Liver (tissue), 8 donors: ENCODE measurements at regions not wholly inside any gene's neighbourhood (a gene's known extent, or its start where the extent isn't known, plus 50 kb on each side); places are given as distances from the start of the nearest gene placed in this dataset.

Experiments
- DNase-seq: peaks from one replicate; pipeline ENCODE4 v3.0.0-alpha.2; 2017; ENCODE audit warnings: low spot score
- H3K27ac ChIP-seq, 2 donors: one replicate each; pipeline ENCODE4 v1.7.0; 2013; ENCODE audit warnings: inconsistent platforms in 2 of 2, low read length in 2 of 2, control low read depth in 1 of 2, low read depth in 1 of 2, mild to moderate bottlenecking in 1 of 2
- H3K27me3 ChIP-seq, 4 donors: one replicate each; pipeline versions ENCODE4 v1.6.1 to v1.7.0; 2013; ENCODE audit warnings: low read length in 3 of 4, inconsistent platforms in 1 of 4, mild to moderate bottlenecking in 1 of 4, moderate library complexity in 1 of 4; ENCODE audit not compliant: control insufficient read depth in 4 of 4, insufficient read depth in 4 of 4
- H3K36me3 ChIP-seq, 4 donors: one replicate each; pipeline versions ENCODE4 v1.6.1 to v1.7.0; 2013; ENCODE audit warnings: low read length in 3 of 4, mild to moderate bottlenecking in 3 of 4, low read depth in 1 of 4, moderate library complexity in 1 of 4; ENCODE audit not compliant: control insufficient read depth in 4 of 4, insufficient read depth in 3 of 4
- H3K4me1 ChIP-seq, 4 donors: one replicate each; pipeline versions ENCODE4 v1.6.1 to v1.7.0; 2013; ENCODE audit warnings: low read length in 3 of 4, mild to moderate bottlenecking in 3 of 4, moderate library complexity in 1 of 4; ENCODE audit not compliant: control insufficient read depth in 4 of 4, insufficient read depth in 4 of 4
- H3K4me3 ChIP-seq, 3 donors: one replicate each; pipeline versions ENCODE4 v1.6.1 to v1.7.0; 2013; ENCODE audit warnings: low read length in 3 of 3, control low read depth in 1 of 3, low read depth in 1 of 3, mild to moderate bottlenecking in 1 of 3
- H3K9ac ChIP-seq, 2 donors: one replicate each; pipeline ENCODE4 v1.7.0; 2013; ENCODE audit warnings: low read length in 2 of 2, mild to moderate bottlenecking in 2 of 2, moderate library complexity in 2 of 2, control low read depth in 1 of 2, low read depth in 1 of 2
- H3K9me3 ChIP-seq, 4 donors: one replicate each; pipeline versions ENCODE4 v1.6.1 to v1.7.0; 2013; ENCODE audit warnings: low read length in 3 of 4; ENCODE audit not compliant: control insufficient read depth in 4 of 4
- ATF3 ChIP-seq: IDR thresholded peaks from 2 replicates; pipeline ENCODE4 v1.6.1; 2016; ENCODE audit warnings: antibody characterized with exemption
- CTCF ChIP-seq: fragments of 150-350 bp; IDR thresholded peaks from 2 replicates; pipeline ENCODE4 v1.5.1; 2017; ENCODE audit warnings: improper control_type of control experiment, low read depth, low read length; ENCODE audit not compliant: missing input control
- EGR1 ChIP-seq, 2 donors: IDR thresholded peaks; 2 replicates each; pipeline ENCODE4 v1.6.1; 2016 to 2018; ENCODE audit warnings: antibody characterized with exemption in 2 of 2, low read depth in 2 of 2
- GABPA ChIP-seq, 2 donors: IDR thresholded peaks in 1 of 2; conservative IDR thresholded peaks in 1 of 2; 2 replicates each; pipeline ENCODE4 v1.6.1; 2016; ENCODE audit warnings: antibody characterized with exemption in 2 of 2, mild to moderate bottlenecking in 1 of 2, moderate library complexity in 1 of 2
- HNF4G ChIP-seq: IDR thresholded peaks from 2 replicates; pipeline ENCODE4 v1.6.1; 2016; ENCODE audit warnings: antibody characterized with exemption
- JUND ChIP-seq, 2 donors: IDR thresholded peaks; 2 replicates each; pipeline ENCODE4 v1.6.1; 2016; ENCODE audit warnings: antibody characterized with exemption in 2 of 2
- NR2F2 ChIP-seq: IDR thresholded peaks from 2 replicates; pipeline ENCODE4 v1.6.1; 2016; ENCODE audit warnings: antibody characterized with exemption
- RAD21 ChIP-seq, 2 donors: IDR thresholded peaks; 2 replicates each; pipeline ENCODE4 v1.6.1; 2016; ENCODE audit warnings: antibody characterized with exemption in 2 of 2, mild to moderate bottlenecking in 2 of 2
- REST ChIP-seq: IDR thresholded peaks from 2 replicates; pipeline ENCODE4 v1.6.1; 2016; ENCODE audit warnings: antibody characterized with exemption, mild to moderate bottlenecking
- RXRA ChIP-seq, 2 donors: IDR thresholded peaks; 2 replicates each; pipeline ENCODE4 v1.6.1; 2017 to 2018; ENCODE audit warnings: antibody characterized with exemption in 2 of 2, mild to moderate bottlenecking in 1 of 2
- SP1 ChIP-seq: IDR thresholded peaks from 2 replicates; pipeline ENCODE4 v1.6.1; 2018; ENCODE audit warnings: antibody characterized with exemption, mild to moderate bottlenecking
- TAF1 ChIP-seq: conservative IDR thresholded peaks from 2 replicates; pipeline ENCODE4 v1.6.1; 2016; ENCODE audit warnings: antibody characterized with exemption, mild to moderate bottlenecking
- YY1 ChIP-seq: IDR thresholded peaks from 2 replicates; pipeline ENCODE4 v1.6.1; 2016; ENCODE audit warnings: antibody characterized with exemption, mild to moderate bottlenecking
- ZBTB33 ChIP-seq: IDR thresholded peaks from 2 replicates; pipeline ENCODE4 v1.6.1; 2016; ENCODE audit warnings: antibody characterized with exemption
- WGBS: extraction: QIAGEN DNeasy Blood & Tissue Kit; methylation state at CpG from one replicate; pipeline ENCODE4 v1.1.7; 2013; 5-methylcytosine and 5-hydroxymethylcytosine counted together
- donor health status: healthy.
- donor health status: healthy.
- donor health status: healthy.
- donor health status: healthy.
- donor health status: healthy.

- H3K9me3 ChIP-seq = no peaks in the 10 kb centered on the region
- no peak for DNase-seq
- 55% methylated on average over 3 of the region's 3 CpGs for WGBS
- H3K36me3 ChIP-seq = no peaks in the 10 kb centered on the region
- H3K4me1 ChIP-seq = no peaks in the 10 kb centered on the region
- no peak overlapping the region for H3K27ac ChIP-seq
- H3K27me3 ChIP-seq = no peaks in the 10 kb centered on the region
- TF ChIP-seq TAF1 (no peak), SP1 (no peak), YY1 (no peak), JUND (IDR thresholded peaks at IDR 0.05) (no peak), RAD21 (IDR thresholded peaks at IDR 0.05) (no peak), ZBTB33 (no peak), HNF4G (no peak), NR2F2 (no peak), RXRA (IDR thresholded peaks at IDR 0.05) (no peak), CTCF (no peak), REST (no peak), GABPA (IDR thresholded peaks at IDR 0.05 in 1 of 2, conservative IDR thresholded peaks at IDR 0.05 in 1 of 2) (no peak), EGR1 (IDR thresholded peaks at IDR 0.05; ENCODE audit: low read depth in 2 of 2) (no peak), ATF3 (no peak)
- H3K9ac ChIP-seq = no peak overlapping the region
- H3K4me3 ChIP-seq = peak overlapping the region in 1 of 3 donors; percentile 5
Observed at GRCh38 chr12:59382282-59383078, 213.3 kb upstream of the SLC16A7 start.

- Histone ChIP-seq H3K9ac (no peak overlapping the region), H3K27me3 (no peaks in the 10 kb centered on the region), H3K9me3 (no peaks in the 10 kb centered on the region), H3K36me3 (no peaks in the 10 kb centered on the region), H3K27ac (no peak overlapping the region), H3K4me3 (no peak overlapping the region), H3K4me1 (no peaks in the 10 kb centered on the region)
- no peak for DNase-seq
- TF ChIP-seq RAD21 (IDR thresholded peaks at IDR 0.05) (no peak), RXRA (IDR thresholded peaks at IDR 0.05) (no peak), YY1 (no peak)
Observed at GRCh38 chr12:59381106-59381505, 214.7 kb upstream of the SLC16A7 start.
